D721Med (cell line): ENCODE measurements at regions not wholly inside any gene's neighbourhood (a gene's known extent, or its start where the extent isn't known, plus 50 kb on each side); places are given as distances from the start of the nearest gene placed in this dataset.

Source experiments
- DNase-seq: peaks from one replicate; pipeline ENCODE4 v3.0.0; 2011; ENCODE audit warnings: low spot score; ENCODE audit not compliant: insufficient read length
- FAIRE-seq: peaks from 2 replicates; lab custom pipeline; 2011; peaks lifted over from hg19 to GRCh38; lab: Jason Lieb, UNC
- CTCF ChIP-seq: IDR thresholded peaks from 2 replicates; pipeline ENCODE4 v1.5.1; 2012; ENCODE audit warnings: mild to moderate bottlenecking, control low read depth; ENCODE audit not compliant: insufficient read depth; ENCODE audit errors: missing control alignments

- no peak for DNase-seq
- no peak for FAIRE-seq
These were observed 1168.5 kb downstream of the UQCRFS1 start for GRCh38 chr19:28044477-28044876.

GRCh38 chr19:28042516-28042915, 1170.4 kb downstream of the UQCRFS1 start:
- DNase-seq (no peak), FAIRE-seq (no peak)
- no peak for TF ChIP-seq CTCF

More at GRCh38 chr19:28044477-28044876, 1168.5 kb downstream of the UQCRFS1 start:
- no peak for TF ChIP-seq CTCF

- FAIRE-seq, result no peak
- TF ChIP-seq CTCF, result no peak
These were observed 1173.1 kb downstream of the UQCRFS1 start for GRCh38 chr19:28039677-28040381.

GRCh38 chr19:28037186-28037585, 1175.8 kb downstream of the UQCRFS1 start:
- FAIRE-seq (no peak), DNase-seq (no peak)
- no peak for TF ChIP-seq CTCF

More at GRCh38 chr19:28039677-28040381, 1173.1 kb downstream of the UQCRFS1 start:
- no peak for DNase-seq

GRCh38 chr19:28036486-28036885, 1176.5 kb downstream of the UQCRFS1 start:
- no peak for TF ChIP-seq CTCF
- FAIRE-seq (no peak), DNase-seq (no peak)

GRCh38 chr19:28034936-28035335, 1178.0 kb downstream of the UQCRFS1 start:
- TF ChIP-seq CTCF, result no peak
- no peak for FAIRE-seq
- DNase-seq, result no peak

- no peak for DNase-seq
- TF ChIP-seq CTCF, result no peak
- no peak for FAIRE-seq
These were observed 1184.0 kb downstream of the UQCRFS1 start for GRCh38 chr19:28028881-28029444.
